H9 (cell line): ENCODE measurements at regions not wholly inside any gene's neighbourhood (a gene's known extent, or its start where the extent isn't known, plus 50 kb on each side); places are given as distances from the start of the nearest gene placed in this dataset.

ENCODE experiments used
- DNase-seq: peaks from one replicate; pipeline ENCODE4 v3.0.0-alpha.2; 2017
- H2AFZ ChIP-seq: one replicate; pipeline ENCODE4 v1.6.1; 2013; ENCODE audit warnings: mild to moderate bottlenecking, low read length, control low read depth, moderate library complexity
- H2AK5ac ChIP-seq: 2 replicates; pipeline ENCODE4 v1.6.1; 2013; ENCODE audit warnings: low read length, control low read depth, mixed read lengths; ENCODE audit not compliant: insufficient read length
- H2BK120ac ChIP-seq: one replicate; pipeline ENCODE4 v1.6.1; 2013; ENCODE audit warnings: low read depth, mild to moderate bottlenecking, low read length, control low read depth, inconsistent platforms; ENCODE audit not compliant: poor library complexity, severe bottlenecking
- H2BK12ac ChIP-seq: 2 replicates; pipeline ENCODE4 v1.6.1; 2013; ENCODE audit warnings: low read length, control low read depth, mixed read lengths, low read depth; ENCODE audit not compliant: insufficient read length
- H2BK15ac ChIP-seq: 2 replicates; pipeline ENCODE4 v1.6.1; 2013; ENCODE audit warnings: low read depth, low read length, control low read depth
- H2BK20ac ChIP-seq: one replicate; pipeline ENCODE4 v1.6.1; 2013; ENCODE audit warnings: low read depth, mild to moderate bottlenecking, low read length, control low read depth, inconsistent platforms; ENCODE audit not compliant: poor library complexity, severe bottlenecking
- H2BK5ac ChIP-seq: 2 replicates; pipeline ENCODE4 v1.6.1; 2013; ENCODE audit warnings: low read length, control low read depth, mixed read lengths; ENCODE audit not compliant: insufficient read length
- H3K14ac ChIP-seq: 2 replicates; pipeline ENCODE4 v1.6.1; 2013; ENCODE audit warnings: low read length, control low read depth; ENCODE audit not compliant: insufficient read depth
- H3K18ac ChIP-seq: 2 replicates; pipeline ENCODE4 v1.6.1; 2013; ENCODE audit warnings: low read depth, mild to moderate bottlenecking, mixed read lengths, low read length, control low read depth; ENCODE audit not compliant: insufficient read length
- H3K23ac ChIP-seq: 2 replicates; pipeline ENCODE4 v1.6.1; 2013; ENCODE audit warnings: low read length, control low read depth, mixed read lengths, low read depth; ENCODE audit not compliant: insufficient read length
- H3K23me2 ChIP-seq: 2 replicates; pipeline ENCODE4 v1.6.1; 2013; ENCODE audit warnings: low read depth, mild to moderate bottlenecking, mixed read lengths, low read length, control low read depth; ENCODE audit not compliant: insufficient read length, poor library complexity, severe bottlenecking
- H3K27ac ChIP-seq: 2 replicates; pipeline ENCODE4 v1.5.1; 2013; ENCODE audit warnings: low read length, control low read depth, mixed read lengths, low read depth; ENCODE audit not compliant: insufficient read length
- H3K27me3 ChIP-seq: 2 replicates; pipeline ENCODE4 v1.6.1; 2013; ENCODE audit warnings: low read length, control low read depth, inconsistent platforms; ENCODE audit not compliant: insufficient read depth
- H3K4ac ChIP-seq: 2 replicates; pipeline ENCODE4 v1.6.1; 2013; ENCODE audit warnings: low read depth, mild to moderate bottlenecking, control low read depth, inconsistent platforms, low read length, moderate library complexity
- H3K4me1 ChIP-seq: 2 replicates; pipeline ENCODE4 v1.6.1; 2013; ENCODE audit warnings: low read length, control low read depth, inconsistent platforms; ENCODE audit not compliant: insufficient read depth
- H3K4me2 ChIP-seq: 2 replicates; pipeline ENCODE4 v1.6.1; 2013; ENCODE audit warnings: low read length, control low read depth, mixed read lengths; ENCODE audit not compliant: insufficient read length, insufficient read depth
- H3K56ac ChIP-seq: 2 replicates; pipeline ENCODE4 v1.6.1; 2013; ENCODE audit warnings: low read depth, mild to moderate bottlenecking, mixed read lengths, low read length, control low read depth; ENCODE audit not compliant: insufficient read length
- H3K79me1 ChIP-seq: 2 replicates; pipeline ENCODE4 v1.6.1; 2013; ENCODE audit warnings: low read depth, mild to moderate bottlenecking, moderate library complexity, low read length, control low read depth, inconsistent platforms; ENCODE audit not compliant: insufficient read depth, poor library complexity, severe bottlenecking
- H3K79me2 ChIP-seq: 2 replicates; pipeline ENCODE4 v1.6.1; 2013; ENCODE audit warnings: low read length, control low read depth, inconsistent platforms; ENCODE audit not compliant: insufficient read depth
- H3K9ac ChIP-seq: 2 replicates; pipeline ENCODE4 v1.6.1; 2013; ENCODE audit warnings: low read length, control low read depth, mixed read lengths; ENCODE audit not compliant: insufficient read length; ENCODE audit errors: extremely low read depth
- H3K9me3 ChIP-seq: one replicate; pipeline ENCODE4 v1.6.1; 2013; ENCODE audit warnings: low read depth, low read length, inconsistent platforms; ENCODE audit not compliant: control insufficient read depth
- H3T11ph ChIP-seq: one replicate; pipeline ENCODE4 v1.6.1; 2013; ENCODE audit warnings: mild to moderate bottlenecking, low read length, control low read depth, inconsistent platforms
- H4K20me1 ChIP-seq: one replicate; pipeline ENCODE4 v1.6.1; 2013; ENCODE audit not compliant: control insufficient read depth, insufficient read length, insufficient read depth
- H4K5ac ChIP-seq: 2 replicates; pipeline ENCODE4 v1.6.1; 2013; ENCODE audit warnings: low read depth, mild to moderate bottlenecking, mixed read lengths, low read length, control low read depth; ENCODE audit not compliant: insufficient read length
- H4K8ac ChIP-seq: replicated peaks from 2 replicates; pipeline ENCODE4 v1.6.1; 2013; ENCODE audit warnings: low read length, control low read depth, mixed read lengths, low read depth; ENCODE audit not compliant: insufficient read length
- H4K91ac ChIP-seq: 2 replicates; pipeline ENCODE4 v1.6.1; 2013; ENCODE audit warnings: low read depth, mild to moderate bottlenecking, moderate library complexity, mixed read lengths, low read length, control low read depth; ENCODE audit not compliant: insufficient read length
- H3K27ac Mint-ChIP-seq, 3 experiments: 2 replicates in 2 of 3; 3 replicates in 1 of 3; pipeline ENCODE4 v1.8.0; 2020 to 2021; ENCODE audit warnings: mixed read lengths in 3 of 3, mild to moderate bottlenecking in 1 of 3, moderate library complexity in 1 of 3
- H3K27me3 Mint-ChIP-seq: 2 replicates; pipeline ENCODE4 v1.8.0; 2021; ENCODE audit warnings: low read depth, mild to moderate bottlenecking, moderate library complexity, mixed read lengths
- H3K36me3 Mint-ChIP-seq, 3 experiments: 2 replicates in 2 of 3; 3 replicates in 1 of 3; pipeline ENCODE4 v1.8.0; 2020 to 2021; ENCODE audit warnings: low read depth in 3 of 3, mixed read lengths in 3 of 3; ENCODE audit not compliant: insufficient read depth in 1 of 3
- H3K4me1 Mint-ChIP-seq, 2 experiments: 2 replicates each; pipeline ENCODE4 v1.8.0; 2020; ENCODE audit warnings: mixed read lengths in 2 of 2
- H3K4me3 Mint-ChIP-seq, 2 experiments: 2 replicates in 1 of 2; 3 replicates in 1 of 2; pipeline ENCODE4 v1.8.0; 2020 to 2021; ENCODE audit warnings: mild to moderate bottlenecking in 2 of 2, mixed read lengths in 2 of 2, moderate library complexity in 1 of 2
- H3K9me3 Mint-ChIP-seq, 2 experiments: 2 replicates in 1 of 2; 3 replicates in 1 of 2; pipeline ENCODE4 v1.8.0; 2020; ENCODE audit warnings: mild to moderate bottlenecking in 2 of 2, mixed read lengths in 2 of 2, moderate library complexity in 1 of 2
- TF ChIP-seq, protein P1 (sequence below): fragments of 200-600 bp; sonication (generic); conservative IDR thresholded peaks from 3 replicates; pipeline ENCODE4 v1.8.0; 2021; ENCODE audit warnings: antibody characterized with exemption, mild to moderate bottlenecking

DNA sequence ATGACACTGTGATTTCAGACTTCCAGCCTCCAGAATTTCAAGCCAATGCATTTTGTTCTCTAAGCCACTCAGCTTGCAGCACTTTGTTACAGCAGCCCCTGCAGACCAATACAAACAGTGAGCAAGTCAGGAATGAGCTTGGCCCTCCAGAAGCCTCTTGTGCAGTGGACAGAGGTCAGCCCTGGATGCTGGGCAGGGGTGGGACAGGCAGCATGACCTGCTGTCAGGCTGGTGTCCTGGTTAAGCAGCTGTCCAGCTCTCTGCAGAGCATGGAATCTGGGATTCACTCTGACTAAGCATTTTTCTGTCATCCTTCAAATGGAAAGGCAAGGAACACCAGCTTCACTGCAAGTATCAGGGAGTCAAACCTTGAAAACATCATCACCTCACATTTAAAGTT, 85.5 kb upstream of the GDF10 start:
- Histone ChIP-seq H4K20me1 (no peaks in the 10 kb centered on the region), H2BK5ac (no peak overlapping the region), H3K79me2 (no peaks in the 10 kb centered on the region), H3K27ac (no peak overlapping the region), H3K14ac (no peak overlapping the region), H3K23me2 (no peaks in the 10 kb centered on the region), H3K79me1 (no peaks in the 10 kb centered on the region), H3K4me1 (no peaks in the 10 kb centered on the region), H2BK12ac (no peak overlapping the region), H2BK15ac (no peak overlapping the region), H4K91ac (no peak overlapping the region), H3K27me3 (no peaks in the 10 kb centered on the region), H3K9me3 (no peaks in the 10 kb centered on the region), H3K23ac (no peak overlapping the region), H3K9ac (no peak overlapping the region), H3T11ph (no peak overlapping the region), H3K18ac (no peak overlapping the region), H4K8ac (no peak overlapping the region), H3K4me2 (no peak overlapping the region), H2AK5ac (no peak overlapping the region), H2BK120ac (no peak overlapping the region), H2BK20ac (no peak overlapping the region), H2AFZ (no peak overlapping the region), H3K4ac (no peak overlapping the region), H4K5ac (no peak overlapping the region), H3K56ac (no peak overlapping the region)
- H3K4me1 Mint-ChIP-seq = no peaks in the 10 kb centered on the region
- peaks cover 17 to 19% of the 10 kb centered on the region in 2 experiments for H3K9me3 Mint-ChIP-seq
- TF ChIP-seq, protein P1, sequence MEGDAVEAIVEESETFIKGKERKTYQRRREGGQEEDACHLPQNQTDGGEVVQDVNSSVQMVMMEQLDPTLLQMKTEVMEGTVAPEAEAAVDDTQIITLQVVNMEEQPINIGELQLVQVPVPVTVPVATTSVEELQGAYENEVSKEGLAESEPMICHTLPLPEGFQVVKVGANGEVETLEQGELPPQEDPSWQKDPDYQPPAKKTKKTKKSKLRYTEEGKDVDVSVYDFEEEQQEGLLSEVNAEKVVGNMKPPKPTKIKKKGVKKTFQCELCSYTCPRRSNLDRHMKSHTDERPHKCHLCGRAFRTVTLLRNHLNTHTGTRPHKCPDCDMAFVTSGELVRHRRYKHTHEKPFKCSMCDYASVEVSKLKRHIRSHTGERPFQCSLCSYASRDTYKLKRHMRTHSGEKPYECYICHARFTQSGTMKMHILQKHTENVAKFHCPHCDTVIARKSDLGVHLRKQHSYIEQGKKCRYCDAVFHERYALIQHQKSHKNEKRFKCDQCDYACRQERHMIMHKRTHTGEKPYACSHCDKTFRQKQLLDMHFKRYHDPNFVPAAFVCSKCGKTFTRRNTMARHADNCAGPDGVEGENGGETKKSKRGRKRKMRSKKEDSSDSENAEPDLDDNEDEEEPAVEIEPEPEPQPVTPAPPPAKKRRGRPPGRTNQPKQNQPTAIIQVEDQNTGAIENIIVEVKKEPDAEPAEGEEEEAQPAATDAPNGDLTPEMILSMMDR = no peak
- H3K4me3 Mint-ChIP-seq = no peak overlapping the region
- DNase-seq = no peak
- H3K27me3 Mint-ChIP-seq = no peaks in the 10 kb centered on the region; the same call in 1 of the 2 replicates
- H3K36me3 Mint-ChIP-seq = peaks cover 0 to 9% (median 0%) of the 10 kb centered on the region in 3 experiments; a peak in 3 of 7 replicates
- H3K27ac Mint-ChIP-seq = no peak overlapping the region; a peak in 1 of 7 replicates
